ENCODE measurements at regions not wholly inside any gene's neighbourhood (a gene's known extent, or its start where the extent isn't known, plus 50 kb on each side); places are given as distances from the start of the nearest gene placed in this dataset.

- no peak for TF ChIP-seq CTCF (IDR thresholded peaks at IDR 0.05)
- no peak for TF ChIP-seq POLR2A (IDR thresholded peaks at IDR 0.05)
Observed at GRCh38 chr15:93452537-93453211, 363.7 kb upstream of the RGMA start.
